ENCODE measurements at regions not wholly inside any gene's neighbourhood (a gene's known extent, or its start where the extent isn't known, plus 50 kb on each side); places are given as distances from the start of the nearest gene placed in this dataset.

DNA sequence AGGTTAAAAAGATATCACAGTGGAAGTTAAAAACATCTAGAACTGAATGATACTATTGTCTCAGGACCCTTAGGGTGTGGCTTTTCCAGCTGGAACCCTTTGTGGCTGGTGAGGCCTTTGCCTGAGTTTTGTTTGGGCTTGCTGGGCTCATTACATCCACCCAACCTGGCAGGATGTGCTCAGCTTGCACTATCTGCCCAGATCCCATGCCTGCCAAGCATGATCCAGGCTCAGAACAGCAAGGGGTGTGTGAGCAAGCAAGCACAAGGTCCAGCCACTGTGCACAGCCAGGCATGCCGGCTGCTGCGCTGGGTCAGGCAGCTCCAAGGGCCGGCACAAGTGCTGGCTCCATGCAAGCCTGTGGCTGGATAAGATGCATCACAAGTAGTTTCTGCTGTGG lies 512.7 kb upstream of the CDIN1 start:
- Histone ChIP-seq H3K9ac (ENCODE audit: low read length) (no peak overlapping the region), H3K79me2 (ENCODE audit: insufficient read depth, low read length) (no peaks in the 10 kb centered on the region), H3K9me3 (ENCODE audit: control insufficient read depth in 1 of 2, insufficient read depth in 1 of 2, low read depth in 1 of 2, low read length in 2 of 2) (no peaks in the 10 kb centered on the region), H3K4me3 (replicated peaks in 1 of 2; ENCODE audit: low read depth in 1 of 2, low read length in 2 of 2) (no peak overlapping the region), H2AFZ (ENCODE audit: low read depth, low read length, poor library complexity, severe bottlenecking) (no peak overlapping the region), H3K4me2 (ENCODE audit: low read length) (no peak overlapping the region), H4K20me1 (ENCODE audit: insufficient read depth) (no peaks in the 10 kb centered on the region), H3K4me1 (ENCODE audit: control insufficient read depth in 1 of 2, insufficient read depth in 2 of 2, low read length in 2 of 2) (no peaks in the 10 kb centered on the region), H3K36me3 (ENCODE audit: control insufficient read depth in 1 of 2, insufficient read depth in 2 of 2, low read length in 2 of 2) (no peaks in the 10 kb centered on the region), H3K9me2 (ENCODE audit: insufficient read depth) (no peaks in the 10 kb centered on the region), H3K27me3 (ENCODE audit: insufficient read depth, low read length) (no peaks in the 10 kb centered on the region), H3K27ac (ENCODE audit: low read depth, low read length) (no peak overlapping the region)
- no peak for DNase-seq (ENCODE audit: low read depth, low spot score)
- RAD21 ChIA-PET (ENCODE audit: low non-redundant PET in 1 of 2, low total read pairs in 2 of 2, uncharacterized antibody in 2 of 2, unreplicated experiment in 2 of 2), result no interaction called here
- no peak for ATAC-seq
- TF ChIP-seq, protein P1, sequence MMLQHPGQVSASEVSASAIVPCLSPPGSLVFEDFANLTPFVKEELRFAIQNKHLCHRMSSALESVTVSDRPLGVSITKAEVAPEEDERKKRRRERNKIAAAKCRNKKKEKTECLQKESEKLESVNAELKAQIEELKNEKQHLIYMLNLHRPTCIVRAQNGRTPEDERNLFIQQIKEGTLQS (IDR thresholded peaks at IDR 0.05), result no peak
- TF ChIP-seq, protein P2, sequence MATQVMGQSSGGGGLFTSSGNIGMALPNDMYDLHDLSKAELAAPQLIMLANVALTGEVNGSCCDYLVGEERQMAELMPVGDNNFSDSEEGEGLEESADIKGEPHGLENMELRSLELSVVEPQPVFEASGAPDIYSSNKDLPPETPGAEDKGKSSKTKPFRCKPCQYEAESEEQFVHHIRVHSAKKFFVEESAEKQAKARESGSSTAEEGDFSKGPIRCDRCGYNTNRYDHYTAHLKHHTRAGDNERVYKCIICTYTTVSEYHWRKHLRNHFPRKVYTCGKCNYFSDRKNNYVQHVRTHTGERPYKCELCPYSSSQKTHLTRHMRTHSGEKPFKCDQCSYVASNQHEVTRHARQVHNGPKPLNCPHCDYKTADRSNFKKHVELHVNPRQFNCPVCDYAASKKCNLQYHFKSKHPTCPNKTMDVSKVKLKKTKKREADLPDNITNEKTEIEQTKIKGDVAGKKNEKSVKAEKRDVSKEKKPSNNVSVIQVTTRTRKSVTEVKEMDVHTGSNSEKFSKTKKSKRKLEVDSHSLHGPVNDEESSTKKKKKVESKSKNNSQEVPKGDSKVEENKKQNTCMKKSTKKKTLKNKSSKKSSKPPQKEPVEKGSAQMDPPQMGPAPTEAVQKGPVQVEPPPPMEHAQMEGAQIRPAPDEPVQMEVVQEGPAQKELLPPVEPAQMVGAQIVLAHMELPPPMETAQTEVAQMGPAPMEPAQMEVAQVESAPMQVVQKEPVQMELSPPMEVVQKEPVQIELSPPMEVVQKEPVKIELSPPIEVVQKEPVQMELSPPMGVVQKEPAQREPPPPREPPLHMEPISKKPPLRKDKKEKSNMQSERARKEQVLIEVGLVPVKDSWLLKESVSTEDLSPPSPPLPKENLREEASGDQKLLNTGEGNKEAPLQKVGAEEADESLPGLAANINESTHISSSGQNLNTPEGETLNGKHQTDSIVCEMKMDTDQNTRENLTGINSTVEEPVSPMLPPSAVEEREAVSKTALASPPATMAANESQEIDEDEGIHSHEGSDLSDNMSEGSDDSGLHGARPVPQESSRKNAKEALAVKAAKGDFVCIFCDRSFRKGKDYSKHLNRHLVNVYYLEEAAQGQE (IDR thresholded peaks at IDR 0.05; ENCODE audit: low read depth), result no peak
- TF ChIP-seq EGR1 (IDR thresholded peaks at IDR 0.05; ENCODE audit: low read depth), result no peak
- no peak for TF ChIP-seq EZH2phosphoT487 (IDR thresholded peaks at IDR 0.05; ENCODE audit: borderline replicate concordance)
- no peak for TF ChIP-seq YY1 (IDR thresholded peaks at IDR 0.05; ENCODE audit: extremely low read depth, insufficient replicate concordance, low read depth, low read length)
- no peak for TF ChIP-seq SRF (IDR thresholded peaks at IDR 0.05; ENCODE audit: low read depth)
- TF ChIP-seq CEBPB (IDR thresholded peaks at IDR 0.05; ENCODE audit: low read depth), result no peak
- no peak for TF ChIP-seq SP1 (IDR thresholded peaks at IDR 0.05; ENCODE audit: low read depth)
- TF ChIP-seq FOSL1 (IDR thresholded peaks at IDR 0.05; ENCODE audit: low read depth), result no peak
- no TSS peak for BruUV-seq (replicated peaks)
- POLR2A ChIA-PET, result no interaction called here
- CTCF ChIA-PET, result no interaction called here
- intact Hi-C loops (cut with micrococcal nuclease), result no loop called here

All from HCT116 (cell line).